GM10266 (cell line): ENCODE measurements at regions not wholly inside any gene's neighbourhood (a gene's known extent, or its start where the extent isn't known, plus 50 kb on each side); places are given as distances from the start of the nearest gene placed in this dataset.

ENCODE experiments used
- DNase-seq: peaks from one replicate; pipeline ENCODE4 v3.0.0; 2012; ENCODE audit errors: extremely low spot score
- TF ChIP-seq, protein P1 (sequence below): IDR thresholded peaks from 2 replicates; pipeline ENCODE4 v1.5.1; 2012; ENCODE audit warnings: mild to moderate bottlenecking, low read depth; ENCODE audit not compliant: control insufficient read depth, insufficient read depth; ENCODE audit errors: missing control alignments

DNA sequence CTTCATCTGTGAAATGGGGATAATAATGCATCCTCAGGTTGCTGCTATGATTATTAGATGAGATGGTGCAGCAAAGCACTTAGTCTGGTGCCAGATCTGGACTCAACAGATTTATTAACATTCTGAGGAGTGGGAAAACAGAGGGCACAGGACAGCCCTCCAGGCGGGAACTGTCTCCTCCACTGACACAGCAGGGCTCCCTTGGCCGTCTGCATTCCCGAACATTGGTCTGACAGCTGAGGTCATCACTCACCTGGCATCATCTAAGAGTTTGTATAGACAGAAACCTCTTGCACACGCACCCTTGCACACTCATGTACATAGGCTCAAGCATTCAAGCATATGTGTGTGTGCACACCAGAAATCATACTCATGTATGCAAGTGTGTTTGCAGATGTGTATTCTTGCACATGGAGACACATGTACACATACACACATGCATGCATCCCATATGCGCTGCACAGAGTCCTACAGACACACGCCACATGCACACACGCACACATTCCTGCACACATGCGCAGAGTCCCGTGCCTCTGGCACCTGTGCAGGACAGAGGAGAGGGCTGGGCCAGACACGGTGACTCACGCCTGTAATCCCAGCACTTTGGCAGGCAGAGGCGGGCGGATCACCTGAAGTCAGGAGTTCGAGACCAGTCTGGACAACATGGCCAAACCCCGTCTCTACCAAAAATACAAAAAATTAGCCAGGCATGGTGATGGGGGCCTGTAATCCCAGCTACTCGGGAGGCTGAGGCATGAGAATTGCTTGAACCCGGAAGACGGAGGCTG, 173.3 kb upstream of the GLI2 start:
- TF ChIP-seq, protein P1, sequence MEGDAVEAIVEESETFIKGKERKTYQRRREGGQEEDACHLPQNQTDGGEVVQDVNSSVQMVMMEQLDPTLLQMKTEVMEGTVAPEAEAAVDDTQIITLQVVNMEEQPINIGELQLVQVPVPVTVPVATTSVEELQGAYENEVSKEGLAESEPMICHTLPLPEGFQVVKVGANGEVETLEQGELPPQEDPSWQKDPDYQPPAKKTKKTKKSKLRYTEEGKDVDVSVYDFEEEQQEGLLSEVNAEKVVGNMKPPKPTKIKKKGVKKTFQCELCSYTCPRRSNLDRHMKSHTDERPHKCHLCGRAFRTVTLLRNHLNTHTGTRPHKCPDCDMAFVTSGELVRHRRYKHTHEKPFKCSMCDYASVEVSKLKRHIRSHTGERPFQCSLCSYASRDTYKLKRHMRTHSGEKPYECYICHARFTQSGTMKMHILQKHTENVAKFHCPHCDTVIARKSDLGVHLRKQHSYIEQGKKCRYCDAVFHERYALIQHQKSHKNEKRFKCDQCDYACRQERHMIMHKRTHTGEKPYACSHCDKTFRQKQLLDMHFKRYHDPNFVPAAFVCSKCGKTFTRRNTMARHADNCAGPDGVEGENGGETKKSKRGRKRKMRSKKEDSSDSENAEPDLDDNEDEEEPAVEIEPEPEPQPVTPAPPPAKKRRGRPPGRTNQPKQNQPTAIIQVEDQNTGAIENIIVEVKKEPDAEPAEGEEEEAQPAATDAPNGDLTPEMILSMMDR: no peak
- DNase-seq: no peak

GRCh38 chr2:120563616-120564015, 172.1 kb upstream of the GLI2 start:
- TF ChIP-seq, protein P1: no peak
- DNase-seq: no peak

DNA sequence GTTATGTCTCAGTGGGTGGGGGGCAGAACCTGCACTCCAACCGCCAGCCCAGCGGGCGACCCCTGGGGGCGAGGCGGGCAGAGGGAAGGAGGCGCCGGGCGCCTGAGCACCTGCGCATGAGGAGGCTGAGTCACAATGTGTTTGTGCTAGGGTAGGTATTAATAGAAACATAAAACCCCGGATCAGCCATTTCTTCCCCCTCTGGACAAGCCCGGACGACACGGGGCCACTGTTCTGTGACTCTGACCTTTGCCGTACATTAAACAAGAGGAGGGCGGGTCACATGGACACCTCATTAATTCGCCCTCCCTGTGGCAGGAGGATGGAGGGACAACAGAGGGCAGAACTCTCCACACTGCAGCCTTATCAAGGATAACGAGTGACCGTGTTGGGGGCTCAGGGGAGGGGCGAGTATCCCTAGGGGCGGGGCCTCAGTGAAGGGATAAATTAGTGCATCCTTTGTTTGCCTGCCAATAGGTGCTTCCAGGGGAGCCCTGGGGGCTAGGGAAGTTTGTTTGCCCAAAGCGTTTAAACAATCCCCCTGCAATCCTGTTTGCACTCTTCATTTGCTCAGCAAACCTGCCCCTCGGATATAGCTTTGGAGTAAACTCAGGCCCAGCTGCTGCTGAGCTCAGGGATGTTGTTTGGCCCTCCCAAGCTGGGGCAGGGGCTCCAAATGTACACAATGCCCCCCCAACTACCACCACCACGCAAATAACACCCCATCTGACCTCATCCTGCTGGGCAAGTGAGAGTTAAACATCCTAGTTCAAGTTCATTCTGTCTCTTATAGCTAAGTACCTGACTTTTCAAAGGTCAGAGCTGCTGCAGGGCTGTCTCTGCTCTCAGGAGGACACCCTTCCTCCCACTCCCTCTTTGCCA, 171.2 kb upstream of the GLI2 start:
- DNase-seq: no peak
- TF ChIP-seq, protein P1: no peak

- TF ChIP-seq, protein P1: no peak
- DNase-seq: no peak
Observed at GRCh38 chr2:120565095-120565460, 170.6 kb upstream of the GLI2 start.

- no peak for DNase-seq
- TF ChIP-seq, protein P1: no peak
Observed at GRCh38 chr2:120565929-120566328, 169.7 kb upstream of the GLI2 start.

DNA sequence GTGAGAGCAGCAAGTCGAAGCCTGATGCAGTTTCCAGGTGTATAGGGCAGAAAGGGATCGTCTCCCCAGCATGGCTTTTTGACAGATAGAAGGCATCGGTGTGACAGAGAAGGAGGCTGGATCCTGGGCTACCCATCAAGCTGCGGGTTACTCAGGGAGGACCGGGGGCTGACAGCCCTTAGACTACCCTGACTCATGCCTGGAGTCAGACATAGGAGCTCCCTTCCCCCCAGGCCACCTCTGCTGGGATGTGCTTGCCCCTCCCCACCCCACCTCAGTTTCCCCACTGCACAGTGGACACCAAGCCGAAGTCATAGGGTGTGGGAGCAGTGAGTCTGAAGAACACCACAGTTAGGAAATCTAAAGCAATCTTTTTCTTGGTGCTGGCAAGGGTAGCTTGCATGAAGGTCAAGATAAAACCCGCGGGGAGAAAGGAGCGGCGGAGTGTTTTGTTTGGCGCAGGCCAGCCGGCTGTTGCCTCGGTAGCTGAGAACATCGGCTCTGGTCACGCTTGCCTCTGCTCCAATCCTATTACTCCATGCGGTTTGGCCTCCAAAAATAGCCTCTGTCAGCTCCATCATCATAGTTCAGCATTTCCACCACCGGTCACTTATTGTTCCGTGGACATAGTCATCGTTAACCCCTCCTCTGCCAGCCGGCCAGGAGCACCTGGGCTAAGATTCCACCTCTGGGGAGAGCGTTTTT, 169.2 kb upstream of the GLI2 start:
- DNase-seq: no peak

More for the DNA sequence above, 169.2 kb upstream of the GLI2 start:
- TF ChIP-seq, protein P1: no peak
